ENCODE measurements at regions not wholly inside any gene's neighbourhood (a gene's known extent, or its start where the extent isn't known, plus 50 kb on each side); places are given as distances from the start of the nearest gene placed in this dataset.

- Histone ChIP-seq H3K4me1 (ENCODE audit: control insufficient read depth in 1 of 2, insufficient read depth in 2 of 2, low read length in 2 of 2) (peaks cover 0 to 2% of the 10 kb centered on the region in 2 experiments), H2BK12ac (ENCODE audit: low read length) (no peak overlapping the region), H2AFZ (ENCODE audit: insufficient read depth, low read length, poor library complexity) (no peak overlapping the region), H3K23ac (ENCODE audit: low read length) (no peak overlapping the region), H3K9me3 (ENCODE audit: insufficient read depth, low read depth, low read length) (no peaks in the 10 kb centered on the region), H3K36me3 (ENCODE audit: control insufficient read depth in 1 of 2, insufficient read depth in 2 of 2, low read length in 2 of 2) (no peaks in the 10 kb centered on the region), H3K79me1 (ENCODE audit: low read length) (no peaks in the 10 kb centered on the region), H4K12ac (ENCODE audit: low read depth, low read length) (no peak overlapping the region), H2AK5ac (ENCODE audit: low read length) (no peak overlapping the region), H3K79me2 (ENCODE audit: control insufficient read depth, insufficient read depth, low read length, poor library complexity) (no peaks in the 10 kb centered on the region), H3K4me2 (ENCODE audit: low read length) (no peak overlapping the region), H3K27me3 (ENCODE audit: insufficient read depth, low read length) (no peaks in the 10 kb centered on the region), H3K18ac (ENCODE audit: low read length) (no peak overlapping the region), H4K91ac (ENCODE audit: low read depth, low read length) (no peak overlapping the region), H4K8ac (ENCODE audit: low read depth, low read length) (no peak overlapping the region), H3K4ac (ENCODE audit: low read depth, low read length) (no peak overlapping the region), H3K27ac (ENCODE audit: low read depth, low read length) (no peak overlapping the region), H3K9ac (ENCODE audit: low read length) (no peak overlapping the region), H3K14ac (ENCODE audit: low read length) (no peak overlapping the region), H2BK5ac (ENCODE audit: low read depth, low read length, poor library complexity) (no peak overlapping the region), H2BK120ac (ENCODE audit: insufficient read depth, low read length, poor library complexity) (no peak overlapping the region), H3K4me3 (ENCODE audit: low read depth, low read length) (no peak overlapping the region)
- WGBS (ENCODE audit: extremely low coverage, insufficient coverage, insufficient read length), result no CpG with 5 or more reads among the region's 2 CpGs
- DNase-seq, result no peak
Observed at GRCh38 chr1:59199147-59199546, 97.7 kb upstream of the FGGY start.

- Histone ChIP-seq H3K79me2 (ENCODE audit: control insufficient read depth, insufficient read depth, low read length, poor library complexity) (no peaks in the 10 kb centered on the region), H3K27ac (ENCODE audit: low read depth, low read length) (no peak overlapping the region), H3K14ac (ENCODE audit: low read length) (no peak overlapping the region), H3K4me2 (ENCODE audit: low read length) (no peak overlapping the region), H3K79me1 (ENCODE audit: low read length) (no peaks in the 10 kb centered on the region), H3K18ac (ENCODE audit: low read length) (no peak overlapping the region), H4K91ac (ENCODE audit: low read depth, low read length) (no peak overlapping the region), H3K9me3 (ENCODE audit: insufficient read depth, low read depth, low read length) (no peaks in the 10 kb centered on the region), H2BK5ac (ENCODE audit: low read depth, low read length, poor library complexity) (no peak overlapping the region), H2BK120ac (ENCODE audit: insufficient read depth, low read length, poor library complexity) (no peak overlapping the region), H3K36me3 (ENCODE audit: control insufficient read depth in 1 of 2, insufficient read depth in 2 of 2, low read length in 2 of 2) (no peaks in the 10 kb centered on the region), H3K4me1 (ENCODE audit: control insufficient read depth in 1 of 2, insufficient read depth in 2 of 2, low read length in 2 of 2) (peaks cover 0 to 2% of the 10 kb centered on the region in 2 experiments), H3K27me3 (ENCODE audit: insufficient read depth, low read length) (no peaks in the 10 kb centered on the region), H3K4me3 (ENCODE audit: low read depth, low read length) (no peak overlapping the region), H2AK5ac (ENCODE audit: low read length) (no peak overlapping the region), H4K12ac (ENCODE audit: low read depth, low read length) (no peak overlapping the region), H3K4ac (ENCODE audit: low read depth, low read length) (no peak overlapping the region), H2BK12ac (ENCODE audit: low read length) (no peak overlapping the region), H4K8ac (ENCODE audit: low read depth, low read length) (no peak overlapping the region), H2AFZ (ENCODE audit: insufficient read depth, low read length, poor library complexity) (no peak overlapping the region), H3K9ac (ENCODE audit: low read length) (no peak overlapping the region), H3K23ac (ENCODE audit: low read length) (no peak overlapping the region)
- DNase-seq, result no peak
- WGBS (ENCODE audit: extremely low coverage, insufficient coverage, insufficient read length), result no CpG with 5 or more reads among the region's 4 CpGs
Observed at GRCh38 chr1:59199719-59200376, 97.0 kb upstream of the FGGY start.

- Histone ChIP-seq H2BK12ac (ENCODE audit: low read length) (no peak overlapping the region), H3K79me1 (ENCODE audit: low read length) (no peaks in the 10 kb centered on the region), H2AK5ac (ENCODE audit: low read length) (no peak overlapping the region)
Observed at GRCh38 chr1:59201341-59201740, 95.6 kb upstream of the FGGY start.

DNA sequence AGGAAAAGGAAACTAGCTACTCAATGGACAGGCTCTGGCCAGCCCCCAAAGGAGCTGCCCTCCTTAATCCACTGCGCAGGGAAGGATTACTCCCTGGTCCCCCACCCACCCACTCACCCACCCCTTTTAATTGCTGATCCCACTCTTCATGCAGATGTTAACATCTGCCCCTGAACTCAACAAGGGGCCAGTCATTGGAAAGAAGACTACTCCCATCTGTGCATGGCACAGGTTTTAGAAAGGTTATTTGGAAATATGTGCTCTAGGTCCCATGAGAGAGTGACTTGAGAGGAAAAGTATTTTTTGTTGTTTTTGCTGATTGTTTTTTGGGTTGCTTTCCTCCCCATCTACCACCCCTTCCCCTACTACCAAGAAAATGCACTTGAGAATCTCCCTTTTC is 94.4 kb upstream of the FGGY start:
- Histone ChIP-seq H2AFZ (ENCODE audit: insufficient read depth, low read length, poor library complexity) (no peak overlapping the region), H3K4ac (ENCODE audit: low read depth, low read length) (no peak overlapping the region), H2BK120ac (ENCODE audit: insufficient read depth, low read length, poor library complexity) (no peak overlapping the region), H3K23ac (ENCODE audit: low read length) (no peak overlapping the region), H4K12ac (ENCODE audit: low read depth, low read length) (no peak overlapping the region), H2AK5ac (ENCODE audit: low read length) (no peak overlapping the region), H3K9ac (ENCODE audit: low read length) (no peak overlapping the region), H2BK12ac (ENCODE audit: low read length) (no peak overlapping the region), H3K79me2 (ENCODE audit: control insufficient read depth, insufficient read depth, low read length, poor library complexity) (no peaks in the 10 kb centered on the region), H2BK5ac (ENCODE audit: low read depth, low read length, poor library complexity) (no peak overlapping the region), H3K18ac (ENCODE audit: low read length) (no peak overlapping the region), H3K27ac (ENCODE audit: low read depth, low read length) (no peak overlapping the region), H3K4me3 (ENCODE audit: low read depth, low read length) (no peak overlapping the region), H3K4me2 (ENCODE audit: low read length) (no peak overlapping the region), H3K27me3 (ENCODE audit: insufficient read depth, low read length) (no peaks in the 10 kb centered on the region), H4K91ac (ENCODE audit: low read depth, low read length) (no peak overlapping the region), H3K14ac (ENCODE audit: low read length) (no peak overlapping the region), H3K9me3 (ENCODE audit: insufficient read depth, low read depth, low read length) (no peaks in the 10 kb centered on the region), H3K79me1 (ENCODE audit: low read length) (no peaks in the 10 kb centered on the region), H3K4me1 (ENCODE audit: control insufficient read depth in 1 of 2, insufficient read depth in 2 of 2, low read length in 2 of 2) (peaks cover 0 to 6% of the 10 kb centered on the region in 2 experiments), H4K8ac (ENCODE audit: low read depth, low read length) (no peak overlapping the region), H3K36me3 (ENCODE audit: control insufficient read depth in 1 of 2, insufficient read depth in 2 of 2, low read length in 2 of 2) (no peaks in the 10 kb centered on the region)
- no CpG with 5 or more reads among the region's 1 CpG for WGBS (ENCODE audit: extremely low coverage, insufficient coverage, insufficient read length)
- DNase-seq, result no peak

More at GRCh38 chr1:59201341-59201740, 95.6 kb upstream of the FGGY start:
- H3K4ac ChIP-seq (ENCODE audit: low read depth, low read length), result no peak overlapping the region
- H4K91ac ChIP-seq (ENCODE audit: low read depth, low read length), result no peak overlapping the region
- no peak overlapping the region for H2BK5ac ChIP-seq (ENCODE audit: low read depth, low read length, poor library complexity)
- no peak overlapping the region for H3K14ac ChIP-seq (ENCODE audit: low read length)
- no peak overlapping the region for H3K23ac ChIP-seq (ENCODE audit: low read length)
- no peak overlapping the region for H4K12ac ChIP-seq (ENCODE audit: low read depth, low read length)
- H3K18ac ChIP-seq (ENCODE audit: low read length), result no peak overlapping the region
- no peaks in the 10 kb centered on the region for H3K36me3 ChIP-seq (ENCODE audit: control insufficient read depth in 1 of 2, insufficient read depth in 2 of 2, low read length in 2 of 2)
- H2BK120ac ChIP-seq (ENCODE audit: insufficient read depth, low read length, poor library complexity), result no peak overlapping the region
- no peaks in the 10 kb centered on the region for H3K27me3 ChIP-seq (ENCODE audit: insufficient read depth, low read length)
- H3K27ac ChIP-seq (ENCODE audit: low read depth, low read length), result no peak overlapping the region
- no peak overlapping the region for H2AFZ ChIP-seq (ENCODE audit: insufficient read depth, low read length, poor library complexity)
- H3K4me3 ChIP-seq (ENCODE audit: low read depth, low read length), result no peak overlapping the region
- no peak overlapping the region for H3K4me2 ChIP-seq (ENCODE audit: low read length)
- no peaks in the 10 kb centered on the region for H3K79me2 ChIP-seq (ENCODE audit: control insufficient read depth, insufficient read depth, low read length, poor library complexity)
- H3K9me3 ChIP-seq (ENCODE audit: insufficient read depth, low read depth, low read length), result no peaks in the 10 kb centered on the region
- H3K9ac ChIP-seq (ENCODE audit: low read length), result no peak overlapping the region
- no peak for DNase-seq
- peaks cover 0 to 2% of the 10 kb centered on the region in 2 experiments for H3K4me1 ChIP-seq (ENCODE audit: control insufficient read depth in 1 of 2, insufficient read depth in 2 of 2, low read length in 2 of 2)
- no peak overlapping the region for H4K8ac ChIP-seq (ENCODE audit: low read depth, low read length)

All from trophoblast cell (in vitro differentiated cells and primary cell).